Hypothalamus (tissue), 51 donors: ENCODE measurements at regions not wholly inside any gene's neighbourhood (a gene's known extent, or its start where the extent isn't known, plus 50 kb on each side); places are given as distances from the start of the nearest gene placed in this dataset.

Experiments
- DNase-seq, 51 donors: peaks; one replicate each; lab custom pipeline; 2025; lab: John Stamatoyannopoulos, UW

DNA sequence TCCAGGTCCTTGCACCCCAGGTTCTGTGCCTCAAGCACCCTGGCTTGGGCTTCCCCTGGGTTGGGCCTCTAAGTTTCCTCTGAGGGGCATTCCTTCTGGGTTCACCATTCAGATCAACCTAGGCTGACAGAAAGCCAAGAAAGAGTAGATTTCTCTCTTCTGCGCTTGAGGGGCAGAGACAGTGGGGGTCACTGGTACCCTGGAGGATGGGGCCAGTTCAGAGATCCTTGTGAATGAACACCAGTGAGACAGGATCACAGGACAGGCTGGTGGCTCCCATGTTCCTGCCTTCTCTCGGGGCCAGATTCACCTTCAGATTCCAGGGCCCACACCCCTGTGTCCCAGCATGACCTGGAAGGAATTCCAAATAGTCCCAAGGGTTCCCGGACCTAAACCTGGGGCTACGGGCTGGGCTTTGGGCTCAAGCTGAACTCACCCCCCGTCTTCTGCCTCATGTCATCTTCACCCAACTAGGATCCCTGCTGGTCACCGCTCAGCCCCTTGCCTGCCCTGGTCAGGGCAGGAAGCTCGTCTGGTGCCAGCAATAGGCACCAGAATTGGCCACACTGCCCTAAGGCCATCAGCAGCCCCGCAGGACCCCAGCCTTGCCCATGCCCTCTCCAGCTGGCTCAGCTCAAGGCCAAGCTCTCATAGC lies 91.8 kb upstream of the MVB12B start:
- DNase-seq, result no peak

- no peak for DNase-seq
These were observed 91.0 kb upstream of the MVB12B start for GRCh38 chr9:126235336-126236243.

- no peak for DNase-seq
These were observed 90.4 kb upstream of the MVB12B start for GRCh38 chr9:126236273-126236672.

DNA sequence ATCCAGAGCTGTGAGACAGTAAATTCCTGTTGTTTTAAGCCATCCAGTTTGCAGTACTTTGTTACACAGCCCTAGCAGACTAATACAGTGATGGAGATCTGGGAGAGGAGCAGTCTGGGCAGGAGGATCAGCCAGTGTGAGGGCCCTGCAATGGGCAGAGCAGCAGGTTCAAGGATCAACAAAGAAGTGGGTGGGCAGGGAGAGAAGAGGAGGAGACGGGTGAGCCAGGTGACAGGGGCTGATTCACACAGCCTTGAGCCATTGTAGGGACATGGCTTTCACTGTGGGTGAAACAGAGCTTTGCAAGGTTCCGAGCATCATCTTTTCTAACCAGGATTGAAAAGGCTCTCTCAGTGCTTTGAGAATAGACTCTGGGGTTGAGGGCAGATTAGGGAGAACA lies 88.2 kb upstream of the MVB12B start:
- no peak for DNase-seq

GRCh38 chr9:126239515-126239914 lies 87.1 kb upstream of the MVB12B start:
- DNase-seq, result no peak

- DNase-seq, result no peak
These were observed 85.8 kb upstream of the MVB12B start for GRCh38 chr9:126240835-126241234.

DNA sequence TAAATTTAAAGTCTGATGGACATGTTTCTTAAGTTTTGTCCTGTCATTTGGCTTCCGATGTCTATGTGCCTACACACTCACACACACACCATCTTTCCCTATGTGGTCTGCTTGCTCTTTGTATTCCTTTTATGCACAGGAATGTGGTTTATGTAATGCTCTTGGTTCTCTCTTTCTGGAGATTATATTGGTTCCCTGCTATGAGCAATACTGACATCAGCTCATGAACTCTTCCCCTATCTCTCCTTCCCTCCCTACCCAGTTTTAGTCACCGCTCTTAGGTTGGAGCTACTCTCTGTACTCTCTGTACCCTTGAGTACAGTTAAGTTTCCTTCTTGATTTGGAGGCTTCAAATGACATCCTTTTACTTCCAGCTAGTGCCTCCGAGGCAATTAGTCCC lies 77.9 kb upstream of the MVB12B start:
- no peak for DNase-seq

- DNase-seq, result no peak
These were observed 64.9 kb upstream of the MVB12B start for GRCh38 chr9:126261584-126262356.

DNA sequence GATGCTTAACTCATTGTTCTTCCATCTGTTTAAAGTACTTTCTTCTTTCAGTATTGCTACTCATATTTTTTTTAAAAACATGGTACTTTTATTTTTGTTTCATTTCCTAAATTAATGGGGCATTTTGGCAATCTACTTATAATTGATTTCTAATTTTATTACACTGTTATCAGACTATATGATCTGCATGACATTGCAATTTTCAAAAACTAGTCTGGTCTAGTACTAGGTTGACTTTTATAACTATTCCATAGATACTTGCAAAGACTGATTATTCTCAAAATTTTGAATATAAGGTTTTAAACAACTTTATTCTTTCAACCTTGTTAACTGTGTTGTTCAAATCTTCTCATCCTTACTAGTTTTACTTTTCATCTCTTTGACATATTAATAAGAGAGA lies 63.9 kb upstream of the MVB12B start:
- DNase-seq, result no peak

- no peak for DNase-seq
These were observed 56.1 kb upstream of the MVB12B start for GRCh38 chr9:126270556-126270955.

- peak in 48 of 51 donors; percentile 12 to 90 (median 67) for DNase-seq
These were observed 51.1 kb upstream of the MVB12B start for GRCh38 chr9:126275386-126276001.

GRCh38 chr9:126276056-126276728 lies 50.4 kb upstream of the MVB12B start:
- DNase-seq, result peak in 6 of 51 donors; percentile 16 to 48 (median 32)
